Activated T-helper 1 cell treated with anti-CD3 and anti-CD28 coated beads, Interleukin-12 subunit alpha, Interleukin-12 subunit beta, Interleukin-2, Interleukin-4 antibody, amounts not matched to agents 30 ng/mL and 10 ng/mL and 1 ng/mL, durations not matched to agents 14 hours and 24 hours and 36 hours (primary cell): ENCODE measurements at regions not wholly inside any gene's neighbourhood (a gene's known extent, or its start where the extent isn't known, plus 50 kb on each side); places are given as distances from the start of the nearest gene placed in this dataset.

Experiments
- DNase-seq: peaks from one replicate; pipeline ENCODE4 v3.0.0; 2021; ENCODE audit warnings: low spot score
- H3K27ac Mint-ChIP-seq: one replicate; pipeline ENCODE4 v1.8.0; 2021; ENCODE audit warnings: mild to moderate bottlenecking, mixed read lengths
- H3K27me3 Mint-ChIP-seq: one replicate; pipeline ENCODE4 v1.8.0; 2022; ENCODE audit warnings: mild to moderate bottlenecking, moderate library complexity, mixed read lengths; ENCODE audit not compliant: insufficient read depth
- H3K36me3 Mint-ChIP-seq: one replicate; pipeline ENCODE4 v1.8.0; 2021; ENCODE audit warnings: low read depth, mixed read lengths
- H3K4me1 Mint-ChIP-seq: one replicate; pipeline ENCODE4 v1.8.0; 2021; ENCODE audit warnings: low read depth, mixed read lengths
- H3K4me3 Mint-ChIP-seq: one replicate; pipeline ENCODE4 v1.8.0; 2021; ENCODE audit warnings: mild to moderate bottlenecking, moderate library complexity, mixed read lengths
- H3K9me3 Mint-ChIP-seq: one replicate; pipeline ENCODE4 v1.8.0; 2021; ENCODE audit warnings: mixed read lengths
- intact Hi-C: fragments of 100-400 bp; cut with micrococcal nuclease; formaldehyde crosslinking; loops from one replicate; pipeline ENCODE4 v1.15.1; 2024

DNA sequence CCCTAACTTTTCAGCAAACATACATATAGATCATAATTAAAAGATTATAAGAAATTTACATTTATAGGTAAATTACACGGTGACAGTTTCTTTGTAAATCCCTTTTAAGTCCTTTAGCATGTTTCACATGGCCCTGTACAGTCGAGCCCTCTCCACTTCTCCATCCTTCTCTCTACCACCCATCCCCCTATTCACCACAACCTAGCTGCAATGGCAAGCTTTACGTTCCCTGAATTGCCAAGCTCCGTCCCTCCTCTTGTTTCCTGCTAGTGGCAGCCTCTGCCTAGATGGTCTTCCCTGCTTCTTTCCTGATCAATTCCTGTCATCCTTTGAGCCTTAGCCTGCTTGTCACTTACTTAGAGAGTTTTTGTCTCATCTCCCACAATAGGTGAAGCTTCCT, 116.2 kb downstream of the TMA16 start:
- Mint-ChIP-seq H3K27ac (no peak overlapping the region), H3K9me3 (no peaks in the 10 kb centered on the region), H3K4me1 (no peaks in the 10 kb centered on the region), H3K4me3 (no peak overlapping the region), H3K36me3 (no peaks in the 10 kb centered on the region), H3K27me3 (no peaks in the 10 kb centered on the region)
- DNase-seq, result no peak
- intact Hi-C loops, result no loop called here

- Mint-ChIP-seq H3K4me3 (no peak overlapping the region), H3K9me3 (no peaks in the 10 kb centered on the region)
- intact Hi-C loops, result no loop called here
These were observed 116.7 kb downstream of the TMA16 start for GRCh38 chr4:163611182-163611581.

GRCh38 chr4:163611784-163612445, 117.4 kb downstream of the TMA16 start:
- Mint-ChIP-seq H3K36me3 (no peaks in the 10 kb centered on the region), H3K4me1 (no peaks in the 10 kb centered on the region), H3K9me3 (no peaks in the 10 kb centered on the region), H3K4me3 (no peak overlapping the region), H3K27ac (no peak overlapping the region), H3K27me3 (no peaks in the 10 kb centered on the region)
- intact Hi-C loops, result no loop called here
- DNase-seq, result no peak

More at GRCh38 chr4:163611182-163611581, 116.7 kb downstream of the TMA16 start:
- no peak for DNase-seq
- no peaks in the 10 kb centered on the region for H3K36me3 Mint-ChIP-seq
- H3K27me3 Mint-ChIP-seq, result no peaks in the 10 kb centered on the region
- H3K27ac Mint-ChIP-seq, result no peak overlapping the region
- no peaks in the 10 kb centered on the region for H3K4me1 Mint-ChIP-seq

GRCh38 chr4:163612762-163613161, 118.3 kb downstream of the TMA16 start:
- H3K27me3 Mint-ChIP-seq, result no peaks in the 10 kb centered on the region
- H3K4me1 Mint-ChIP-seq, result no peaks in the 10 kb centered on the region
- H3K36me3 Mint-ChIP-seq, result no peaks in the 10 kb centered on the region
- DNase-seq, result no peak
- no peak overlapping the region for H3K4me3 Mint-ChIP-seq
- intact Hi-C loops, result no loop called here
- no peak overlapping the region for H3K27ac Mint-ChIP-seq
- H3K9me3 Mint-ChIP-seq, result no peaks in the 10 kb centered on the region

GRCh38 chr4:163613383-163613782, 118.9 kb downstream of the TMA16 start:
- H3K27me3 Mint-ChIP-seq, result no peaks in the 10 kb centered on the region
- H3K9me3 Mint-ChIP-seq, result no peaks in the 10 kb centered on the region
- no peak overlapping the region for H3K27ac Mint-ChIP-seq
- no peak for DNase-seq
- H3K4me3 Mint-ChIP-seq, result no peak overlapping the region
- H3K36me3 Mint-ChIP-seq, result no peaks in the 10 kb centered on the region
- intact Hi-C loops, result no loop called here
- H3K4me1 Mint-ChIP-seq, result no peaks in the 10 kb centered on the region

- no peak for DNase-seq
- Mint-ChIP-seq H3K27ac (no peak overlapping the region), H3K27me3 (no peaks in the 10 kb centered on the region), H3K4me1 (no peaks in the 10 kb centered on the region), H3K4me3 (no peak overlapping the region), H3K9me3 (no peaks in the 10 kb centered on the region), H3K36me3 (no peaks in the 10 kb centered on the region)
- intact Hi-C loops, result no loop called here
These were observed 120.4 kb downstream of the TMA16 start for GRCh38 chr4:163614866-163615265.

- Mint-ChIP-seq H3K9me3 (no peaks in the 10 kb centered on the region), H3K4me1 (no peaks in the 10 kb centered on the region)
- intact Hi-C loops, result no loop called here
These were observed 124.4 kb downstream of the TMA16 start for GRCh38 chr4:163618845-163619244.

DNA sequence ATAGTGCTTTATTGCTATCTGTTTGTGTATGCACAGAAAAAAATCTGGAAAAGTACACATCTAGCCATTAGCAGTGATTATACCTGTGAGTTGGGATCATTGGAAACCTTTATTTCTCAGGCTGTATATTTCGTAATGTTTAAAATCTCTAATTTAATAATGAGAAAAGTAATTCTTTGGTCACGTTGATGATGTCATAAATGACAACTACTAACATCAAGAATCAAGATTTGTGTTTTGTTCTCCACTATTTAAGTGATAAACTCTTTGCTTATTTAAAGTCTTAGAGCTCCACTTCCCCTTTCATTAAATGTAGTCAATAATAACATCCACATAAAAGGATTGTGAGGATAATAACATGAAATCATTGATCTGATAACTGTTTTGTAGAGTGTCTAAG, 126.2 kb downstream of the TMA16 start:
- Mint-ChIP-seq H3K4me1 (no peaks in the 10 kb centered on the region), H3K27ac (no peak overlapping the region), H3K27me3 (no peaks in the 10 kb centered on the region), H3K4me3 (no peak overlapping the region), H3K36me3 (no peaks in the 10 kb centered on the region), H3K9me3 (no peaks in the 10 kb centered on the region)
- intact Hi-C loops, result no loop called here
- no peak for DNase-seq

More at GRCh38 chr4:163618845-163619244, 124.4 kb downstream of the TMA16 start:
- no peak for DNase-seq
- Mint-ChIP-seq H3K4me3 (no peak overlapping the region), H3K27ac (no peak overlapping the region), H3K36me3 (no peaks in the 10 kb centered on the region), H3K27me3 (no peaks in the 10 kb centered on the region)

DNA sequence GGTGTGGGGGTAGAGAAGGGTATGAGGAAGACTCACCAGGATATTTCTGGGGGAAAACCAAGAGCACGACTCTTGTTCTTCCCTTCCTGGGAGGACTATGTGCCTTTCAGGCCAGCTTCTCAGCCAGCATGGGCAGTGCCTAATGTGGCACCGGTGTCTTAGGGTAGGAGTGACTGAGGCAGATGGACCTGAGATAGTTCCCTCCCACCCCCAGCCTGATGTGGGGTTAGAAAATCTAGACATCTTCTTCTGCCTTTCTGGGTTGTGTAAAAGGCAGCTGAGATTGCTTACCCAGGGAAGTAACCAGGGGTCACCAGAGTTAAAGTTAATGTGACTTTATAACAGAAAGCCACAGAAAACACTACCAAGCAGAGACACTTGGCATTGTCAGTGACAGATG, 127.3 kb downstream of the TMA16 start:
- H3K4me3 Mint-ChIP-seq, result no peak overlapping the region
- H3K36me3 Mint-ChIP-seq, result no peaks in the 10 kb centered on the region
- intact Hi-C loops, result no loop called here
- DNase-seq, result no peak
- H3K4me1 Mint-ChIP-seq, result no peaks in the 10 kb centered on the region
- H3K27ac Mint-ChIP-seq, result no peak overlapping the region
- no peaks in the 10 kb centered on the region for H3K9me3 Mint-ChIP-seq
- H3K27me3 Mint-ChIP-seq, result no peaks in the 10 kb centered on the region

GRCh38 chr4:163622379-163623035, 128.0 kb downstream of the TMA16 start:
- Mint-ChIP-seq H3K27ac (no peak overlapping the region), H3K36me3 (no peaks in the 10 kb centered on the region), H3K4me3 (no peak overlapping the region), H3K9me3 (no peaks in the 10 kb centered on the region), H3K4me1 (no peaks in the 10 kb centered on the region), H3K27me3 (no peaks in the 10 kb centered on the region)
- no peak for DNase-seq
- intact Hi-C loops, result no loop called here

- DNase-seq, result no peak
- H3K4me1 Mint-ChIP-seq, result no peaks in the 10 kb centered on the region
- H3K27ac Mint-ChIP-seq, result no peak overlapping the region
- H3K9me3 Mint-ChIP-seq, result no peaks in the 10 kb centered on the region
- H3K27me3 Mint-ChIP-seq, result no peaks in the 10 kb centered on the region
- no peaks in the 10 kb centered on the region for H3K36me3 Mint-ChIP-seq
- intact Hi-C loops, result no loop called here
- no peak overlapping the region for H3K4me3 Mint-ChIP-seq
These were observed 129.3 kb downstream of the TMA16 start for GRCh38 chr4:163623787-163624186.

- Mint-ChIP-seq H3K36me3 (no peaks in the 10 kb centered on the region), H3K4me3 (no peak overlapping the region), H3K27ac (no peak overlapping the region), H3K27me3 (no peaks in the 10 kb centered on the region), H3K9me3 (no peaks in the 10 kb centered on the region), H3K4me1 (no peaks in the 10 kb centered on the region)
- intact Hi-C loops, result no loop called here
- no peak for DNase-seq
These were observed 130.2 kb downstream of the TMA16 start for GRCh38 chr4:163624727-163625126.

- Mint-ChIP-seq H3K4me1 (no peaks in the 10 kb centered on the region), H3K9me3 (peaks cover 3% of the 10 kb centered on the region), H3K27me3 (no peaks in the 10 kb centered on the region), H3K27ac (no peak overlapping the region), H3K36me3 (no peaks in the 10 kb centered on the region), H3K4me3 (no peak overlapping the region)
- intact Hi-C loops, result no loop called here
- DNase-seq, result no peak
These were observed 136.8 kb downstream of the TMA16 start for GRCh38 chr4:163631288-163631687.

DNA sequence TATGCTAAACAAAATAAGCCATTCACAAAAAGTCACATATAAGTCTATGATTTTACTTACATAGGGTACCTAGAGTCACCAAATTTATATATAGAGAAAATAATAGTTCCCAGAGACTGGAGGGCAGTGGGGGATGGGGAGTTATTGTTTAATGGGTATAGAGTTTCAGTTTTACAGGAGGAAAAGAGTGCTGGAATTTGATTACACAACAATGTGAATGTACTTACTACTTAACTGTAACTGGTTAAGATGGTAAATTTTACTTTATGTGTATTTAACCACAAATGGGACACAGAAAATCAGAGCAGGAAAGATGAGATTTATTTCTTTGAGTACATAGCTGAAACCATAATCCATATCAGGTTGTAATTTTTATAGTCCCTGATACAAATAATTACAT, 144.4 kb downstream of the TMA16 start:
- H3K4me3 Mint-ChIP-seq, result no peak overlapping the region
- H3K9me3 Mint-ChIP-seq, result no peaks in the 10 kb centered on the region
- no peak overlapping the region for H3K27ac Mint-ChIP-seq
- no peaks in the 10 kb centered on the region for H3K36me3 Mint-ChIP-seq
- no peaks in the 10 kb centered on the region for H3K4me1 Mint-ChIP-seq
- H3K27me3 Mint-ChIP-seq, result no peaks in the 10 kb centered on the region
- intact Hi-C loops, result no loop called here
- no peak for DNase-seq
